ENCODE measurements at regions not wholly inside any gene's neighbourhood (a gene's known extent, or its start where the extent isn't known, plus 50 kb on each side); places are given as distances from the start of the nearest gene placed in this dataset.
"Not testable (repeated sequence)": the region's sequence is repeated elsewhere in the genome, so short reads cannot be mapped to it uniquely, and the experiment has no call there.

- no peak for DNase-seq
Observed at GRCh38 chr13:91236182-91236581, 111.3 kb upstream of the MIR17HG start.

- DNase-seq = no peak
Observed at GRCh38 chr13:91236921-91237320, 110.6 kb upstream of the MIR17HG start.

GRCh38 chr13:91238036-91238435 is 109.5 kb upstream of the MIR17HG start:
- no peak for DNase-seq

GRCh38 chr13:91240341-91240740 is 107.1 kb upstream of the MIR17HG start:
- DNase-seq = no peak

GRCh38 chr13:91241221-91241933 is 106.1 kb upstream of the MIR17HG start:
- no peak for DNase-seq

GRCh38 chr13:91242652-91243051 is 104.8 kb upstream of the MIR17HG start:
- DNase-seq = no peak

GRCh38 chr13:91245288-91245687 is 102.2 kb upstream of the MIR17HG start:
- DNase-seq = no peak

GRCh38 chr13:91247768-91248167 is 99.7 kb upstream of the MIR17HG start:
- DNase-seq = no peak

GRCh38 chr13:91248249-91248648 is 99.2 kb upstream of the MIR17HG start:
- DNase-seq = no peak

GRCh38 chr13:91249370-91249769 is 98.1 kb upstream of the MIR17HG start:
- no peak for DNase-seq

- DNase-seq = no peak
Observed at GRCh38 chr13:91249861-91250260, 97.6 kb upstream of the MIR17HG start.

- DNase-seq = not testable (repeated sequence)
Observed at GRCh38 chr13:91251573-91251972, 95.9 kb upstream of the MIR17HG start.

GRCh38 chr13:91264484-91264883 is 83.0 kb upstream of the MIR17HG start:
- no peak for DNase-seq

GRCh38 chr13:91269237-91269636 is 78.2 kb upstream of the MIR17HG start:
- DNase-seq = no peak

- no peak for DNase-seq
Observed at GRCh38 chr13:91270031-91270430, 77.5 kb upstream of the MIR17HG start.

- DNase-seq = no peak
Observed at GRCh38 chr13:91272235-91272777, 75.2 kb upstream of the MIR17HG start.

- DNase-seq = no peak
Observed at GRCh38 chr13:91273675-91274074, 73.8 kb upstream of the MIR17HG start.

- DNase-seq = no peak
Observed at GRCh38 chr13:91277013-91277676, 70.3 kb upstream of the MIR17HG start.

- DNase-seq = no peak
Observed at GRCh38 chr13:91278291-91278690, 69.2 kb upstream of the MIR17HG start.

GRCh38 chr13:91278888-91279287 is 68.6 kb upstream of the MIR17HG start:
- DNase-seq = no peak

GRCh38 chr13:91280801-91281200 is 66.7 kb upstream of the MIR17HG start:
- DNase-seq = no peak

- DNase-seq = no peak
Observed at GRCh38 chr13:91284335-91284734, 63.2 kb upstream of the MIR17HG start.

GRCh38 chr13:91286317-91286716 is 61.2 kb upstream of the MIR17HG start:
- DNase-seq = no peak

GRCh38 chr13:91291078-91291477 is 56.4 kb upstream of the MIR17HG start:
- DNase-seq = no peak

Measured in CD4-positive, alpha-beta T cell treated with Interleukin-10 for 1 hour (primary cell).